ENCODE measurements at regions not wholly inside any gene's neighbourhood (a gene's known extent, or its start where the extent isn't known, plus 50 kb on each side); places are given as distances from the start of the nearest gene placed in this dataset.
A peak's percentile ranks its signal among the peaks of the same experiment; 100 is the strongest.

- H3K27ac ChIP-seq: peak overlapping the region; percentile 14 to 21
- ATAC-seq (ENCODE audit: insufficient number of reproducible peaks, low FRiP score, low read depth) (no peak), DNase-seq (ENCODE audit: low spot score) (no peak)
- no peak for TF ChIP-seq CTCF (IDR thresholded peaks at IDR 0.05)
- H3K4me1 ChIP-seq (ENCODE audit: control insufficient read depth in 1 of 2, low read depth in 2 of 2): peaks cover 24 to 59% of the 10 kb centered on the region in 2 donors
- no peaks in the 10 kb centered on the region for H3K36me3 ChIP-seq
- no peaks in the 10 kb centered on the region for H3K27me3 ChIP-seq (replicated peaks; ENCODE audit: insufficient read depth)
- H3K9me3 ChIP-seq: no peaks in the 10 kb centered on the region
- H3K4me3 ChIP-seq: no peak overlapping the region
These were observed 169.2 kb upstream of the GAS1 start for GRCh38 chr9:87116492-87116891.

- H3K27ac ChIP-seq: no peak overlapping the region
These were observed 171.3 kb upstream of the GAS1 start for GRCh38 chr9:87118594-87118993.

GRCh38 chr9:87119328-87119881 is 172.1 kb upstream of the GAS1 start:
- Histone ChIP-seq H3K9me3 (no peaks in the 10 kb centered on the region), H3K4me1 (ENCODE audit: control insufficient read depth in 1 of 2, low read depth in 2 of 2) (peaks cover 26 to 74% of the 10 kb centered on the region in 2 donors), H3K36me3 (no peaks in the 10 kb centered on the region), H3K27me3 (replicated peaks; ENCODE audit: insufficient read depth) (no peaks in the 10 kb centered on the region), H3K27ac (peak overlapping the region; percentile 10 to 50), H3K4me3 (no peak overlapping the region)
- DNase-seq (ENCODE audit: low spot score): no peak
- no peak for TF ChIP-seq CTCF (IDR thresholded peaks at IDR 0.05)
- no peak for ATAC-seq (ENCODE audit: insufficient number of reproducible peaks, low FRiP score, low read depth)

More at GRCh38 chr9:87118594-87118993, 171.3 kb upstream of the GAS1 start:
- peaks cover 26 to 75% of the 10 kb centered on the region in 2 donors for H3K4me1 ChIP-seq (ENCODE audit: control insufficient read depth in 1 of 2, low read depth in 2 of 2)
- no peaks in the 10 kb centered on the region for H3K27me3 ChIP-seq (replicated peaks; ENCODE audit: insufficient read depth)
- H3K9me3 ChIP-seq: no peaks in the 10 kb centered on the region
- H3K36me3 ChIP-seq: no peaks in the 10 kb centered on the region
- no peak for TF ChIP-seq CTCF (IDR thresholded peaks at IDR 0.05)
- H3K4me3 ChIP-seq: no peak overlapping the region
- ATAC-seq (ENCODE audit: insufficient number of reproducible peaks, low FRiP score, low read depth) (no peak), DNase-seq (ENCODE audit: low spot score) (no peak)

- DNase-seq (ENCODE audit: low spot score) (no peak), ATAC-seq (ENCODE audit: insufficient number of reproducible peaks, low FRiP score, low read depth) (no peak)
- Histone ChIP-seq H3K9me3 (no peaks in the 10 kb centered on the region), H3K27ac (peak overlapping the region; percentile 10 to 50), H3K27me3 (replicated peaks; ENCODE audit: insufficient read depth) (no peaks in the 10 kb centered on the region), H3K4me3 (no peak overlapping the region), H3K36me3 (no peaks in the 10 kb centered on the region), H3K4me1 (ENCODE audit: control insufficient read depth in 1 of 2, low read depth in 2 of 2) (peaks cover 23 to 62% of the 10 kb centered on the region in 2 donors)
- TF ChIP-seq CTCF (IDR thresholded peaks at IDR 0.05): no peak
These were observed 173.3 kb upstream of the GAS1 start for GRCh38 chr9:87120610-87121009.

- Histone ChIP-seq H3K9me3 (no peaks in the 10 kb centered on the region), H3K4me3 (no peak overlapping the region), H3K27ac (peak overlapping the region in 1 of 2 donors; percentile 3), H3K4me1 (ENCODE audit: control insufficient read depth in 1 of 2, low read depth in 2 of 2) (peaks cover 13 to 47% of the 10 kb centered on the region in 2 donors), H3K27me3 (replicated peaks; ENCODE audit: insufficient read depth) (no peaks in the 10 kb centered on the region), H3K36me3 (no peaks in the 10 kb centered on the region)
- ATAC-seq (ENCODE audit: insufficient number of reproducible peaks, low FRiP score, low read depth): no peak
- DNase-seq (ENCODE audit: low spot score): no peak
- no peak for TF ChIP-seq CTCF (IDR thresholded peaks at IDR 0.05)
These were observed 175.8 kb upstream of the GAS1 start for GRCh38 chr9:87122947-87123685.
